ENCODE measurements at regions not wholly inside any gene's neighbourhood (a gene's known extent, or its start where the extent isn't known, plus 50 kb on each side); places are given as distances from the start of the nearest gene placed in this dataset.
"Not testable (repeated sequence)": the region's sequence is repeated elsewhere in the genome, so short reads cannot be mapped to it uniquely, and the experiment has no call there.

DNA sequence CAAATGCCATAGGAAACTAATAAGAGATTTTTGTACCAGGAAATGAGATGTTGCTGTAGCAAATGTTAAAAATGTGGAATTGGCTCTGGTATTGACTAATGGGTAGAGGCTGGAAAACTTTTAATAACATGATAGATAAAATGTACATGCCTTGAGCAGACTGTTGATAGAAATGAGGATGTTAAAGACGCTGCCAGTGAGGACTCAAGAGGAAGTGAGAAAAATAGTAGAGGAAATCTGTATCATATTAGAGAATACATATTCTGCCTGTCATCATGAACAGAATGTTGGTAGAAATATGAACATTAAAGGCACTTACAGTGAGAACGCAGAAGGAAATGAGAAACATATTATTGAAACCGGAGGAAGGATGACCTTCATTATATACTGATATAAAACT is 577.2 kb upstream of the HTR2C start:
- FAIRE-seq = no peak

- no peak for FAIRE-seq
Observed at GRCh38 chrX:113996781-113997180, 587.1 kb upstream of the HTR2C start.

- FAIRE-seq = not testable (repeated sequence)
Observed at GRCh38 chrX:113991720-113992119, 592.2 kb upstream of the HTR2C start.

DNA sequence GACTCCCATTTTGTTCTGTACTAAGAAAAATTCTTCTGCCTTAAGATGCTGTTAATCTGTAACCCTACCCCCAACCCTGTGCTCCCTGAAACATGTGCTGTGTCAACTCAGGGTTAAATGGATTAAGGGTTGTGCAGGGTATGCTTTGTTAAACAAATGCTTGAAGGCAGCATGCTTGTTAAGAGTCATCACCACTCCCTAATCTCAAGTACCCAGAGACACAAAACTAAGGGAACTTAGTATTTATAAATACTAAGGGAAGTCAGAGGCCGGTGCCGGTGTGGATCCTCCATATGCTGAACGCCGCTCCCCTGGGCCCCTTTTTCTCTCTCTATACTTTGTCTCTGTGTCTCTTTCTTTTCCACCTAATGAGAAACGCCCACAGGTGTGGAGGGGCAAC is 593.2 kb upstream of the HTR2C start:
- FAIRE-seq = not testable (repeated sequence)

DNA sequence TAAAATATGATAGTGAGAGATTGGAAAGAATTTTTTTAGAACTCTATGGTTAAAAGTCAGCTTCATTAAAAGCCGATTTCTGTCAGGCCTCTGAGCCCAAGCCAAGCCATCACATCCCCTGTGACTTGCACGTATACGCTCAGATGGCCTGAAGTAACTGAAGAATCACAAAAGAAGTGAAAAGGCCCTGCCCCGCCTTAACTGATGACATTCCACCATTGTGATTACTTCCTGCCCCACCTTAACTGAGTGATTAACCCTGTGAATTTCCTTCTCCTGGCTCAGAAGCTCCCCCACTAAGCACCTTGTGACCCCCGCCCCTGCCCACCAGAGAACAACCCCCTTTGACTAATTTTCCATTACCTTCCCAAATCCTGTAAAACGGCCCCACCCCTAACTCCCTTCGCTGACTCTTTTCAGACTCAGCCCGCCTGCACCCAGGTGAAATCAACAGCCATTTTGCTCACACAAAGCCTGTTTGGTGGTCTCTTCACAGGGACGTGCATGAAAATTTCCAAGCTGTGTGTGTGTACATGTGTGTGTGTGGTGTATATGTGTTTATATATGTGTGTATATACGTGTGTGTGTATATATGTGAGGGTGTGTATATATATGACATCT is 595.5 kb upstream of the HTR2C start:
- not testable (repeated sequence) for FAIRE-seq

GRCh38 chrX:113986427-113986826 is 597.5 kb upstream of the HTR2C start:
- no peak for FAIRE-seq

GRCh38 chrX:113982766-113983165 is 601.1 kb upstream of the HTR2C start:
- FAIRE-seq = no peak

DNA sequence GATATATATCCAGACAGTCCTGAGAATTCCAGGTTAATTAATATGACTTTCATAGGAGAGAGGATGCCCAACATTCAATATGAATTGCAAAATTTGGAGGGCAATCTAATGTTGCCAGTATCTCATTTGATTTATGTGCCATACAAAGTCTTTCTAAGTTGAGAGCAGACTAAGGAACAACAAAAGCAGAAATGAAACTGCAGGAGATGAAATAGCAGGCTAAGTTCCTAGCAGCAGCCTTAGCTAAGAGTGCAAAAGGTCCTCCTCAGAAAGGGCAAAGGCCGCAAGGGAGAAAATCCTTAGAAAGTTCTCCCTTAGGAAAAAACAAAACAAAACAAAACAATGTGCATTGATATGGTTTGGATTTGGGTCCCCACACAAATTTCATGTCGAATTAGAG is 602.9 kb upstream of the HTR2C start:
- FAIRE-seq = no peak

DNA sequence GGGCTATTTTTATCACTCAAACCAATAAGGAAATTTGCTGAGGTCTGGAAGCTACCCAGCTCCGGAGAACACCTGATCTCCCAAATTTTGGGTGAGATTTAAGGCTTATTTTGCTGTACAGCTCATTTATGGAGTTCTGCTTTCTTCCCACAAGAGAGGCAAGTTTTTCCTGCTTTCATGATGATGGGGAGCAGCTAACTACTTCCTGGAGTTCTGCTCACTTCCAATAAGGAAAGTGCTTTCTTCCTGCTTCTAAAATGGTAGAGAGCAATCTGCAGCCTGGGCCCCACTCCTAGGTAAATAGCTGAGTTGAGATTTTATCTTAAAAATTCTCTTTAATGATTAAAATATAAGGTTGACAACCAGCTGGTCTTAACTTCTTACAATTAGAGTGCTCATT is 606.0 kb upstream of the HTR2C start:
- FAIRE-seq = no peak

DNA sequence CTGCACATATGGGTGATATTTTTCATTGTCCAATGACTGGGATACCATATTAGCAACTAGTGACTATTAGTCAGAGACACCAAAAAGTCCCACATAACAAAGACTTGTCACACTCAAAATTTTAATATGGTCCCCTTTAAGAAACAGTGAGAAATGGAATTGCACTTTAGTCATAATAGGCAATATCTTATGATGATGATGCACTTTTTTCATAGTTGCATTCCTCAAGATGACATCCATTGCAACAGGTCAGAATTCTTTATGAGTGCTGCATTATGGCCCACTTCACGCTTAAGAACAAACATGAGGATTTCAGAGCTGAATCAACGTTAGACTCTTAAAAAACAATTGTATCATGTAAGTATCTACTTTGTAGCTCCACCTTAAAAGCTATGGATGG is 608.4 kb upstream of the HTR2C start:
- FAIRE-seq = no peak

GRCh38 chrX:113974881-113975280 is 609.0 kb upstream of the HTR2C start:
- no peak for FAIRE-seq

GRCh38 chrX:113973706-113974105 is 610.2 kb upstream of the HTR2C start:
- FAIRE-seq = no peak

DNA sequence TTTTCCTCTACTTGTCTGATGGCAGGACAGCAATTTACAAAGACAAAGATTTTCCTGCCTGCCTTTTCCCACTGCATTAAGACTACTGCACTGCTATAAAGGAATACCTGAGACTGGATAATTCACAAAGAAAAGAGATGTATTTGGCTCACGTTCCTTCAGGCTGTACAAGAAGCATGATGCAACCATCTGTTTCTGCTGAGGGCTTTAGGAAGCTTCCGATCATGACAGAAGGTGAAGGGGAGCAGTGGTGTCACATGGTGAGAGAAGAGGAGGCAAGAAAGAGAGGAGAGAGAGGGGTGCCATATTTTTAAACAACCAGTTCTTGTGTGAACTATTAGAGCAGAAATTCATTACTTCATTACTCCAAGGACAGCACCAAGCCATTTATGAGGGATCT is 617.1 kb upstream of the HTR2C start:
- FAIRE-seq = no peak

DNA sequence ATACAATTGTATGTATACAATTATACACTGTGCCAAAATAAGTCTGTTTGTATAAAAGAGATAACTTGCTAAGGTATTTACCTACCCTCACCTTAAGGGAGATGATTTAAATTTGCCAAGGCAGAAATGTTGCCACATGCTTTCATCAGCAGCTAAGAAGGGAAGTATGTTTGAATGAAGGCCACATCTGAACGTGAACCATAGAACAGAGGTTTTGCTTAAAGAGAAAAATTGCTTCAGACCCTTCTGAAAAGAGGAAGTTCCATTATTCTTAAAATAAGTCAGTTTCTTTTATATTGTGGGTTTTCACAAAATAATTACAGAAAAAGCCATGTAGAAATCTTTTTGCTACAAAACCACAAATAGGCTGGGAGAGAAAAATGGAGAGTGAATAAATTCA is 621.5 kb upstream of the HTR2C start:
- FAIRE-seq = no peak

DNA sequence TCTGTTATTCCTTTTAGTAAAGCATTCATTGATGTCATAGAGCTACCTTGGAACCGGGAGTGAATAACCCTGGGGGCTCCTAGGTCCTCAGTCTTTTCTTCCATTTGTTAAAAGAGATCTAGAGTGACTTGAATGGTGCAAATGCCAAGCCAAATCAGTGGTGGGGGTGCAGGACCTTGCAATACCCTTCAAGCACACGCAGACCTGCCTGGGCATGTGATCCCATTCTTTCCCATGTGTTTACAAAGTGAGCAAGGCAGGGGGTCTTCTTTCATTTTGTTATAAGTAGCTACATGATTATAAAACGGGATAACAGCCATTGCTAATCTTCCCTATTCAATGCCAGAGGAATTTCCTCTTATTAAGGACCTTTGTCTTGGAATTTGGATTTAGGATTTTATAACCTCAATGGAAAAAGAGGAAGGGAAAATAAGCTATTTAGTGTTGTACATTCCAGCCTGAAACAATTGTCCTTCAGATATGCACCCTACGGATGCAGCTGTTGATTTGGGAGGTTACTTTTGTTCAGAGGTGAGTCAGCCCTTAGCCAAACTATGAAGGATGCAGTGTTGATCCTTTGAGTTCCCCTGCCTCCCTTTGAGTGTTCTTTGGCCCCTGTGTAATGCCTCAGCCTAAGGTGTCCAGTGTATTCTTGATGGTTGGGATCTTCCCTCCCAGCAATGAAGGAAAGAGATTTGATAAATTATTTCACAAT is 623.8 kb upstream of the HTR2C start:
- no peak for FAIRE-seq

GRCh38 chrX:113956936-113957335 is 627.0 kb upstream of the HTR2C start:
- no peak for FAIRE-seq

- no peak for FAIRE-seq
Observed at GRCh38 chrX:113954297-113954696, 629.6 kb upstream of the HTR2C start.

GRCh38 chrX:113950081-113950678 is 633.7 kb upstream of the HTR2C start:
- FAIRE-seq = no peak

GRCh38 chrX:113947548-113947947 is 636.3 kb upstream of the HTR2C start:
- FAIRE-seq = no peak

DNA sequence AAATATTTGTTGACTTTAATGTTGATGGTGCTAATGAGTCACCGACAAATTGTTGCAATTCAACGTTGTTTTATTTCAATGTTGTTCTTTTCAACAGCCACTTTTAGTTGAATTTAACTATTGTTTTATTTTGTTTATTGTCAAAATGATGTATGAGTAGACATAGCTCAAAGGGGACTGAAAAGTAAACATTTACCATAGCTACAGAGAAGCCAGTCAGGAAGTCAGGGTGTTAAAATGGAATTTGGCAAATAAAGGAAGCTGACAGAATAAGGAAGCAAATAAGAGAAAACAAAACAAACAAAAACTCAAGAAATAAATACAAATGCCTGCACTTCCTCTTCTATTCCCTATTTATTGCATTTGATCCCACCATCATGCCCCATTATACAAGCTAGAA is 648.4 kb upstream of the HTR2C start:
- peak; percentile 23 for FAIRE-seq

GRCh38 chrX:113933931-113934330 is 650.0 kb upstream of the HTR2C start:
- FAIRE-seq = no peak

GRCh38 chrX:113929004-113929403 is 654.9 kb upstream of the HTR2C start:
- FAIRE-seq = no peak

GRCh38 chrX:113920661-113921060 is 663.2 kb upstream of the HTR2C start:
- no peak for FAIRE-seq

- FAIRE-seq = no peak
Observed at GRCh38 chrX:113919387-113919786, 664.5 kb upstream of the HTR2C start.
